ENCODE measurements at regions not wholly inside any gene's neighbourhood (a gene's known extent, or its start where the extent isn't known, plus 50 kb on each side); places are given as distances from the start of the nearest gene placed in this dataset.
A peak's percentile ranks its signal among the peaks of the same experiment; 100 is the strongest.

GRCh38 chr2:37812941-37813730 lies 112.0 kb upstream of the RMDN2 start:
- no peak for DNase-seq (ENCODE audit: low read depth in 2 of 2)
- TF ChIP-seq CTCF (IDR thresholded peaks at IDR 0.05; ENCODE audit: low read depth, low read length) = no peak
- H3K4me3 ChIP-seq (replicated peaks in 1 of 2; ENCODE audit: low read depth in 2 of 2, low read length in 2 of 2) = no peak overlapping the region

GRCh38 chr2:37816036-37816435 lies 109.1 kb upstream of the RMDN2 start:
- no peak for TF ChIP-seq CTCF (IDR thresholded peaks at IDR 0.05; ENCODE audit: low read depth, low read length)
- H3K4me3 ChIP-seq (replicated peaks in 1 of 2; ENCODE audit: low read depth in 2 of 2, low read length in 2 of 2) = no peak overlapping the region
- DNase-seq (ENCODE audit: low read depth in 2 of 2) = no peak

GRCh38 chr2:37816686-37817085 lies 108.4 kb upstream of the RMDN2 start:
- no peak for DNase-seq (ENCODE audit: low read depth in 2 of 2)
- no peak for TF ChIP-seq CTCF (IDR thresholded peaks at IDR 0.05; ENCODE audit: low read depth, low read length)
- no peak overlapping the region for H3K4me3 ChIP-seq (replicated peaks in 1 of 2; ENCODE audit: low read depth in 2 of 2, low read length in 2 of 2)

- no peak overlapping the region for H3K4me3 ChIP-seq (replicated peaks in 1 of 2; ENCODE audit: low read depth in 2 of 2, low read length in 2 of 2)
- DNase-seq (ENCODE audit: low read depth in 2 of 2) = peak; percentile 31 to 92
- no peak for TF ChIP-seq CTCF (IDR thresholded peaks at IDR 0.05; ENCODE audit: low read depth, low read length)
Observed at GRCh38 chr2:37819186-37819585, 105.9 kb upstream of the RMDN2 start.

GRCh38 chr2:37820471-37820986 lies 104.6 kb upstream of the RMDN2 start:
- no peak for DNase-seq (ENCODE audit: low read depth in 2 of 2)
- TF ChIP-seq CTCF (IDR thresholded peaks at IDR 0.05; ENCODE audit: low read depth, low read length) = no peak
- H3K4me3 ChIP-seq (replicated peaks in 1 of 2; ENCODE audit: low read depth in 2 of 2, low read length in 2 of 2) = no peak overlapping the region

- no peak for DNase-seq (ENCODE audit: low read depth in 2 of 2)
- TF ChIP-seq CTCF (IDR thresholded peaks at IDR 0.05; ENCODE audit: low read depth, low read length) = no peak
- H3K4me3 ChIP-seq (replicated peaks in 1 of 2; ENCODE audit: low read depth in 2 of 2, low read length in 2 of 2) = no peak overlapping the region
Observed at GRCh38 chr2:37825586-37825985, 99.5 kb upstream of the RMDN2 start.

All from cardiac fibroblast (primary cell).